HPDE6-E6E7 (cell line): ENCODE measurements at regions not wholly inside any gene's neighbourhood (a gene's known extent, or its start where the extent isn't known, plus 50 kb on each side); places are given as distances from the start of the nearest gene placed in this dataset.
A peak's percentile ranks its signal among the peaks of the same experiment; 100 is the strongest.
"Not testable (repeated sequence)": the region's sequence is repeated elsewhere in the genome, so short reads cannot be mapped to it uniquely, and the experiment has no call there.

ENCODE experiments used
- DNase-seq: peaks from one replicate; pipeline ENCODE4 v3.0.0; 2011; ENCODE audit warnings: missing footprints; ENCODE audit errors: extremely low spot score

- no peak for DNase-seq
These were observed 335.3 kb upstream of the LUZP2 start for GRCh38 chr11:24161587-24161986.

- DNase-seq, result no peak
These were observed 333.7 kb upstream of the LUZP2 start for GRCh38 chr11:24163146-24163545.

DNA sequence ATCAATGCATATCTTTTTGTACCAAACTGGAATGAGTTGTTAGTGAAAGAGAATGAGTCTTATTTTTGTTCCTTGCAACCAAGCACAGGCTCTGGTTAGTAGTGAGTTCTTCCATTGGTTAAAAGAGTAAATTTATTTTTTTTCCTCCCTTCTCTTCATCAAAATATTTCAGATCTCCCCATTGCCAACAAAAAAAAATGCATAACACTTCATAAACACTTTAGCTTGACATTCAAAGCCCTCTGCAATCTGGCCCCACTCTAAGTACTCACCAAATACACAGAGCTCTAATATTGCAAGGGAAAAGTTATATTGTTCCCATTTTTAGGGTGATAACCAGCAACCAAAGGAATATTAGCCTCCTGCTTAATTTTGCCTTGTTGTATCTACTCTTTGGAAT lies 333.0 kb upstream of the LUZP2 start:
- DNase-seq, result no peak

DNA sequence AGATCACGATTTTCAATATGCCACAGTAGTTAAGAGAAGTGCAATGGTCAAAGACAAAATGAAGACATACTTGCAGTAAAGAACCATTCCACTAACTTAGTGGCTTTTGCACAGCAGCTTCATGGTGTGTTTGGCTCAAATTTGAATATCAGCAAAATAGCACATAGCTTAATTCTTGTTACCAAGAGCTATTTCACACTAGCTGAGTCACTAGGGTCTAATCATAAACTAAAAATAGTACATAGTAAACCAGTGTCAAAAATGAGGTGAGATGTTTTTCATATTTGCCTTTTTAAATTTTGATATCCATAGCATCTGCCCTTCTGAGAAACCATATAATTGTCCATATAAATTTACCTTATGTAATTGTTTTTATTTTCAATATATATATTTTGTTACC lies 325.0 kb upstream of the LUZP2 start:
- no peak for DNase-seq

DNA sequence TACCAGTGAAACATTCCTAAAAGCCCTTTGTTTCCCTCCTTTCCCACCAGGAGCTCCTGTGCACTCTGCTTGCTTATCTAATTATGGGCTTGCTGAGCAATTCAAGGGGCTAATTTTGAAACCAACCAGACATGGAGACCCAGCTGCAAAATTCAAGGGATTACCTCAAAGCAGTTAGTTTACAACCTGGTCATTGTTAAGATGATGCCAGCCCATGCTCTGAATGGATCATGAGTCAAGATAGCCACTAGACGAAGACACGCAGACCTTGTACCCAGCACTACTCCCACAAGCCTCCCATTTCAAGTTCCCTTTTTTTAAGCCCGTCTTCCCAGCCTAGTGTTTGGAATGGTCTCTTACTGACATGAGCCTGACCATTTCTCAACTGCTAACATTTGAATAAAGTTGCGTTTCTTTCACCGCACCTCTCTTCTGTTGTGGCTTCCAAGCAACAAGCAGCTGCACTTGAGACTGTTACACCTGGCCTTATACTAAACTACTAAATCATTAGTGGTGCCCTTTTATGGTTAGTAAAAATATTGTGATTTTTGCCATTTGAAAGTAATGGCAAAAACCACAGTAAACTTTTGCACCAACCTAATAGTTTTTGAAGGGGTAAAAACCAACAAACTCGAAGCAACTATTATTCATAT lies 315.3 kb upstream of the LUZP2 start:
- no peak for DNase-seq

DNA sequence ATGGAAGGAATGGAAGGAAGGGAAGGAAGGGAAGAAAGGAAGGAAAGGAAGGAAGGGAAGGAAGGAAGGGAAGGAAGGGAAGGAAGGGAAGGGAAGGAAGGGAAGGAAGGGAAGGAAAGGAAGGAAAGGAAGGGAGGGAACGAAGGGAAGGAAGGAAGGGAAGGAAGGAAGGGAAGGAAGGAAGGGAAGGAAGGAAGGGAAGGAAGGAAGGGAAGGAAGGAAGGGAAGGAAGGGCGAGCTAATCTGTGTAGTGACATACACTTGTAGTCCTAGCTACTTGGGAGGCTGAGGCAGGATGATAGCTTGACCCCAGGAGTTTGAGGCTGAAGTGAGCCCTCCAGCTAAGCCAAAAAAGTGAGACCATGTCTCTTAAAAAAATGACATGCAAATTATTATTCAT lies 311.3 kb upstream of the LUZP2 start:
- not testable (repeated sequence) for DNase-seq

GRCh38 chr11:24196733-24197132 lies 300.1 kb upstream of the LUZP2 start:
- no peak for DNase-seq

GRCh38 chr11:24198481-24198880 lies 298.4 kb upstream of the LUZP2 start:
- DNase-seq, result no peak

DNA sequence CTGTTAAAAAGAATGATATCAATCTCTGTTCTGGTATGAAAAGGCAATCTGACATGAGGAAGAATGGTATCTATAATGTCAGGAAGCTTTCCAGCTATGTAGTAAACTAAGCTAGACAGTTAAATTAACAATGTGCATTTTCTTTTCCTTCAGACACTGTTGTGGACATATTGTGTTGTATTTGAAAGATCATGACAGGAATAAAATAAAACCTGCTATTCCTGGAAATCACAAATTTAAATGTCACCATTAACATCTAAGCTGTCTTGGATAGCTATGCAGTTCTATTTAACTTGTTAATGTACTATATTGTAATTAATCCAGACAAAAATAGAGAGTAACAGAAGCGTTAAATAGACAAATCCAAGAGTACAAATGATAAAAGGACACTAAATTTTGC lies 297.4 kb upstream of the LUZP2 start:
- DNase-seq, result no peak

DNA sequence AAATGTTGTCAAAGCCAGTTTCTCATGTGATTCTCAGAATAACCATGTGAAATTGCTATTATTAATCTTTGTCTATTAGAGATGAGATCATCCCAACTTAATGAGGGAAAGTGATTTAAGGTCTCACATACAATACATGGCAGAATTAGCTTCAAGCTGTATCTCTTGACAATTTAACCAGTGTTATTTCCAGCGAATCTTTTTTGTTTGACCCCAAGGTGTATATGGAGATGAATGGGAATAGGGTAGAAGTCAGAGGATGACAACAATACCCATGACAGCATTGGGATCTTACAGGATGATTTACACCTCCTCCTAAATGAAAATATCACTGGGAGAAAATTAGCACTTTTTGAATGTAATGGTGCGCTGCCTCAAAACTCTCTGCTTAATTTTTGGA lies 290.8 kb upstream of the LUZP2 start:
- DNase-seq, result no peak

- DNase-seq, result no peak
These were observed 290.3 kb upstream of the LUZP2 start for GRCh38 chr11:24206511-24206910.

GRCh38 chr11:24216488-24216887 lies 280.4 kb upstream of the LUZP2 start:
- DNase-seq, result no peak

GRCh38 chr11:24217319-24217718 lies 279.5 kb upstream of the LUZP2 start:
- DNase-seq, result not testable (repeated sequence)

DNA sequence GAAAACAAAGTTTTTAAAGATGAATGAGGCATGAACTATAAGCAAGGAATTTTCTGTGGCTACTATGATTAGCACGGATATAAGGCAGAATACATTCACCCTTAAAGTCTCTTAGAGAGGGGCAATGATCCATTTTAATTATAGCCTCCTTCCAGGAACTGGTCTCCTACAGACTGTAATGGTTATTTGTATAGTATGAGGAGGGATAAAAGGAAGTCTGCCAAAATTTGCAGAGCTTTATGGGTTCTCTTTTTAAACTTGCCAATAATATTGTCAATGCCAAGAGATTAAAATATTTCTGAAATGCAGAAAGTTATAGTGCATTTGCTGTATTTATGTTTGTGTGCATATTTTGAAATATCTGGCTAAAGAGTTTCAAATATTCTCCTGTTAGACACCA lies 271.4 kb upstream of the LUZP2 start:
- DNase-seq, result no peak

DNA sequence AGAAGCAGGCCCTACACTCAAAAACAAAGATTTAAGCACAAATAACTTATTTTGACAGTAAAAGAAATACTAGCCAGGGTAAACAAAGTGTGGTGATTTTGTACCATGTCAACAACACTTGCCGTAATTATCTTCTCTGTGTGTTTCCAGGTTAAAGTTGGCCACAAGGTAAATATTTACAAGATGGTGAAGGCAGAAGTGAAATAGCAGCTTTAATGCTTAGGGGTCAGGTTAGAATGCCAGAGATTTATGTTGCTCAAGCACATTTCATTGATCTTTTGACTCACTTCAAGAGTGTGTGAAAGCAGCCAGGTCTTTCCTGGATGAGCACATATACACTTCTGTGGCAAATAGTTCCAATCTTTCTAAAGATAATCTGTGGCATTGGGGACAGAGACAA lies 270.2 kb upstream of the LUZP2 start:
- DNase-seq, result no peak

GRCh38 chr11:24233041-24233440 lies 263.8 kb upstream of the LUZP2 start:
- no peak for DNase-seq

DNA sequence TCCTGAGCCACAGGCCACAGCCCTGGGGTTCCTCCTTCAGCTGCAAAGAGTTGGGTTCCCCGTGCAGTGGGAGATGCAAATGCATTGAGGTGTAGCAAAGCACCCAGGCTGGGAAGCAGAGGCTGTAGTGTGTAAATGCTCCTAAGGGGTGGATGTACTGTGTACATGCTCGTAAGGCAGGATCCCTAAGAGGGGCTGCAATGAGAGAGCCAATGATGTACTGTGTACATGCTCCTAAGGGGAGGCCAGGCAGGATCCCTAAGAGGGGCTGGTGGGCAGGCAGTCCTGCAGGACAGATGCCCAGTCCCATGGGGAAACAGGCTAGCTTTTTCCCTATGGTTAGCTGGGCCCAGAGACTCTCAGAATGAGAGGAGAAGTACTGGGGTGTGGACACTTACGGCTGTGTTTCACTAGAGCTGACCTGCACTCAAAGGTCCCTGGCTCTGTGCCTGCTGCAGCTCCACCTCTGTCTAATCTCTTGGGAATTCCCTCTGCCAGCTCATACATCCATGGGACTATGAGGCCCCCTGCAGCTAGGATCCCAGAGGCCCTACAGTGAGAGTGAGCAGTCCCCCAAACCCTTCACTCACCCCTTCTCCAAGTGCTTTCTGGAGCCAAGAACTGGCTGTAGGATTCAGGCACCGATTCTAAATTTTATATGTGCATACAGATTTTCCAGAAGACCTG lies 261.9 kb upstream of the LUZP2 start:
- DNase-seq, result peak; percentile 35

DNA sequence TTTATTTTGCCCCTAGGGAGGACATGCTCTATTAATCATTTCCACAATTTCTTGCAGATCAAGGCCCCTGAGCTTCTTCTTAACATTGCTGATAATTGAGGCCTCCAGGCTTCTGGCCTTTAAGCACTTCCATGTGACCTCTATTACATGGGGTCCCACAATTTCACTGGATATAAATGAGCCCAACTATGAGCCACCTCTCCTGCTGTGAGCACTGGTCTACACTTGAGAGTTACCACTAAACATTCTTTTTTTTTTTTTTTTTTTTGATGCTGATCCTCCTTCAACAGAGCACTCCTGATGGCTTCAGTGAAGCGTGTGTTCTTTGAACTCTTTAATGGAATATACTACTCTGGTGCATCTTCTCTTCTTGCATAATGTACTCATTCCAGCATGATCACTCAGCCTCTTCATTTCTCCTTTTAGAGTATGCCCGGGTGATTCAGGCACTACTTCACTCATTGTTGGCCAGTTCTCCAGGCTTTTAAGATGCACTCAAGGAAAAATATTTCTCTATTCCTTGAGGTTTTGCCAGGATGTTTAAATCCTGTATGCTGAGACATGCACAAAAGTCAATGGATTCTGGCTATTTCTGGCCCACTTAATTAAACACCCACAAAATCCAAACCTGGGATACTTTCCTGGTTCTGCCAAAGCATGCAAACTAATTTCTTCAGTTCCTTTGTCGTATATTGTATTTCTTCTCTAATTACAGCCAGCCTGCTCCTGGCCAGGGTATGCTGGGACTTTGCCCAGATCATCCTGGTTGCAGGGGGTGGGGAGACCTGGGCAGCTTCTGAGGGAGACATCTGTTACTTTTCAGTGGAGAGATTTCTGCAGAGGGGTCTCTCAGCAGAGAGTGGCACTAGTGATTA lies 257.8 kb upstream of the LUZP2 start:
- peak; percentile 4 for DNase-seq

DNA sequence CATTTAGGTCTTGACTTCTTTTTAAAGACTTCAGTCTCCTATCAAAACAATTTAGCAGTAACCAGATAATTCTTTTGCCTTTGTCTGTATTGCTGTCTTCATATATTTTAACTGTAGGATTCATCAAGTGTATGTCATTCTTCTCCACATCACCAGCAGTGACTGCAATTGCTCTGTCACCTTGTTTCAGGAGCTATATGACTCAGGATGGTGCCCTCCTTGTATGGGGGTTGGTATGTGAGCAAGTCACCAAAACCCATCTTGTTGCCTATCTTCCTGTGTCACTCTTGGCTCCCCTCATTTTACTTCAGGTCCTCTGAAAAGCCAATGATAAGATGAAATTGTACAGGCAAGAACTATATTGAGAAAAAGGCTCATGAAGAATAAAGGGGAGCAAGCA lies 256.9 kb upstream of the LUZP2 start:
- no peak for DNase-seq

DNA sequence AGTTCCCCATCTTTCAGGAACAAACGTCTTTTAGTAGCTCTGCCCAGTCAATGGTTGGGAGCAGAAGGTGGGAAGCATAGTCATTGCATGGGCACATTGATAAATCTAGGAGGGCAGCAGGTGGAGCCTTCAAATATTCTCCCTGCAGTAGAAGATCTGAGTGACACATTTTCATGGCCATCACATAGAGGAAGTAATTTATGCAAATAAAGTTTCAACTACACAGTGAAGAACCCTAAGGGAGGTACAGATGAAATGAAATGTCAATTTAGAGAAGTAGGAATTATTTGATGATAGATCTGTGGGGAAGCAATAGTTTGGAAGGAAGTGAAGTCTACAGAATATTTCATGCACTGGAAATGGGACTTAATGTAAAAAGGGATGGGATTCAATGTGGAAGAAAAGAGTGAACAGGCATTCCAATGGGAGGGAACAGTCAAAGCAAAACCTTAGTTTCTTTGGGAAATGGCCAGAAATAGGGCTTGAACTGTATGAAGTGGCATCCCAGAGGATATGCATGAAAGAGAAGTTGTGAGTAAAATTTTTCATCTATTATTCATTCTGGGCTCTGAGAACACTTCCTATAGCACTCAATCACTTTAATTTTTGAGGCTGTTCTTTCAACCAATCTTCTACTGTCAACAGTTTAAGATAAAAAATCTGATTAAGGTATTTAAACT lies 256.2 kb upstream of the LUZP2 start:
- no peak for DNase-seq

DNA sequence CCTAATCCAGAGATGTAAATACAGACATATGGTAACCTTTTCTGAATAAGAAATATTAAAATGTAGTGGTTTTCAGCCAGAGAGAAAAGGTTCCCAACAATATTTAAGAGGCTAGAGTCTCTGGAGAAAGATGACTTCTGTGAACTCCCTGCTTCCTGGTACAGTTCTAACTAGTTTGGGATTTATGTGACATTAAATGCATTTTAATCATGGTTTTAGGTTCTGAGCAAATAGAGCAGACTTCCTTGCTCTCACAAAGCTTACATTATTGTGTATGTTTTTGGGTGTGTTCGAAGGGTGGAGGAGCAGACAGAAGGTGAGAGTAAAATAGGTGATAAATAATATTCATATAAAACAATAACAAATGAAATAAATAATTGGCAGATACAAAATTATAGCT lies 250.1 kb upstream of the LUZP2 start:
- no peak for DNase-seq

- no peak for DNase-seq
These were observed 249.0 kb upstream of the LUZP2 start for GRCh38 chr11:24247846-24248245.
